ENCODE measurements at regions not wholly inside any gene's neighbourhood (a gene's known extent, or its start where the extent isn't known, plus 50 kb on each side); places are given as distances from the start of the nearest gene placed in this dataset.

- no peak for DNase-seq (ENCODE audit: low spot score)
Observed at GRCh38 chr6:128827675-128828464, 55.1 kb upstream of the LAMA2 start.

GRCh38 chr6:128826606-128827005, 56.3 kb upstream of the LAMA2 start:
- DNase-seq (ENCODE audit: low spot score): no peak

DNA sequence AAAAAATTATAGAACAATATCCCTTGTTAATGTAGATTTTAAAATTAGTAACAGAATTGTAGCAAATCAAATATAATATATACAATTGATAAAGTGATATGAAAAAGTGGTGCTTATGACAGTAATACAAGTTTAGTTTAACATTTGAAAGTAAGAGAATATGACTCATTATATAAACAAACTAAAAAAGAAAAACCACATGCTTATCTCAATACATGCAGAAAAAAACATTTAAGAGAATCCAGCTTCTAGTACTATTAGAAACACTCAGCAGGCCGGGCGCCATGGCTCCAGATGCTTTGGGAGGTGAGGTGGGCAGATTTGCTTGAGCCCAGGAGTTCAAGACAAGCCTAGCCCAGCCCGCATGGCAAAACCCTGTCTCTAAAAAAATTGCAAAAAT, 60.7 kb upstream of the LAMA2 start:
- DNase-seq (ENCODE audit: low spot score): peak; percentile 24

DNA sequence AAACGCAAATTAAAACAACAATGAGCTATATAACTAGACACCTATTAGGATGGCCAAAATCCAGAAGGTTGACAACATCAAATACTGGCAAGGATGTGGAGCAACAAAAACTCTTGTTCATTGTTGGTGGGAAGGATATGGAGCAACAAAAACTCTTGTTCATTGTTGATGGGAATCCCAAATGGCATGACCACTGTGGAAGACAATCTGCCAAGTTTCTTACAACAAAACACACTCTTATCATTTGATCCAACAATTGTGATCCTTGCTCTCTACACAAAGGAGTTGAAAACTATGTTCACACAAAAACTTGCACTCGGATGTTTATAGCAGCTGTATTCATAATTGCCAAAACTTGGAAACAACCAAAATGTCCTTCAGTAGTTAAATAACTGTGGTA, 61.8 kb upstream of the LAMA2 start:
- DNase-seq (ENCODE audit: low spot score): no peak

GRCh38 chr6:128808856-128809255, 74.1 kb upstream of the LAMA2 start:
- DNase-seq (ENCODE audit: low spot score): no peak

GRCh38 chr6:128807577-128807976, 75.4 kb upstream of the LAMA2 start:
- peak; percentile 9 for DNase-seq (ENCODE audit: low spot score)

- DNase-seq (ENCODE audit: low spot score): peak; percentile 4
Observed at GRCh38 chr6:128806261-128806660, 76.7 kb upstream of the LAMA2 start.

GRCh38 chr6:128803911-128804310, 79.0 kb upstream of the LAMA2 start:
- no peak for DNase-seq (ENCODE audit: low spot score)

GRCh38 chr6:128801621-128802020, 81.3 kb upstream of the LAMA2 start:
- no peak for DNase-seq (ENCODE audit: low spot score)

DNA sequence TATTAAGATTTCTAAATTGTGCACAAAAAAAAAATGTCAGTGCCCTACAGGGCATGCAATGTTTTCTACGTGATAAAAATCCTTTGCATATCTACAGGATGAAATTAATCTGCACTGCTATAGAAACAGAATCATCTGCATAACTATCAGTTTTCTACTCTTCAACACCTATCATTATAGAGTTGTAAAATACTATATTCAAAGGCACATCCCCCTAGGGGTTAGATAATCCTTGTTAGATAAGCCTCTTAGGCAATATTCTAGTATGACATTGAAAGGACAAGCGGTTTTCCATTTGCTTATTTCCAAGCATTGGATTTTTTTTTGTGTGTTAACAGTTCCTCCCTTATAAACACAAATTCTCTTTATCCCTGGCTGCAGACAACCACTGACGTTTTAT, 98.7 kb upstream of the LAMA2 start:
- DNase-seq (ENCODE audit: low spot score): no peak

GRCh38 chr6:128768187-128768586, 114.8 kb upstream of the LAMA2 start:
- no peak for DNase-seq (ENCODE audit: low spot score)

DNA sequence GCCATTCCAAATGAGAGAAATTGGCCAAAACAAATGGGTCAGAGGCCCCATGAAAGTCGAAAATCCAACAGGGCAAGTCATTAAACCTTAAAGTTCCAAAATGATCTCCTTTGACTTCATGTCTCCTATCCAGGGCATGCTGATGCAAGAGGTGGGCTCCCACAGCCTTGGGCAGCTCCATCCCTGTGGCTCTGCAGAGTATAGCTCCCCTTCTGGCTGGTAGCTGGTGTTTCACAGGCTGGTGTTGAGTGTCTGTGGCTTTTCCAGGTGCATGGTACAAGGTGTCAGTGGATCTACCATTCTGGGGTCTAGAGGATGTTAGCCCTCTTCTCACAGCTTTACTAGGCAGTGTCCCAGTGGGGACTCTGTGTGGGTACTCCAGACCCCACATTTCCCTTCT, 115.2 kb upstream of the LAMA2 start:
- no peak for DNase-seq (ENCODE audit: low spot score)

GRCh38 chr6:128767150-128767549, 115.8 kb upstream of the LAMA2 start:
- DNase-seq (ENCODE audit: low spot score): no peak

DNA sequence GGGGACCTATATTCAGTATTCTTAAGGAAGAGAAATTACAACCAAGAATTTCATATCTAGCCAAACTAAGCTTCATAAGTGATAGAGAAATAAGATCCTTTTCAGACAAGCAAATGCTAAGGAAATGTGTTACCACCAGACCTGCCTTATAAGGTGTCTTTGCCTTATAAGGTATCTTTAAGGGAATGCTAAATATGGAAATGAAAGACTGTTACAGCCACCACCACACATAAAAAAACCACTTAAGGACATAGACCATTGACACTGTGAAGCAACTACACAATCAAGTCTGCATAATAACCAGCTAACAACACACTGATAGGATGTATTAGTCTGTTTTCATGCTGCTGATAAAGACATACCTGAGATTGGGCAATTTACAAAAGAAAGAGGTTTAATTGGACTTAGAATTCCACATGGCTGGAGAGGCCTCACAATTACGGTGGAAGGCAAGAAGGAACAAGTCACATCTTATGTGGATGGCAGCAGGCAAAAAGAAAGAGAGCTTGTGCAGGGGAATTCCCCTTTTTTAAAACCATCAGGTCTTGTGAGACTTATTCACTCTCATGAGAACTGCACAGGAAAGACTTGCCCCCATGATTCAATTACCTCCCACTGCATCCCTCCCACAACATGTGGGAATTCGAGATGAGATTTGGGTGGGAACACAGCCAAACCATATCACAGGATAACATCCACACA, 119.2 kb upstream of the LAMA2 start:
- DNase-seq (ENCODE audit: low spot score): no peak

DNA sequence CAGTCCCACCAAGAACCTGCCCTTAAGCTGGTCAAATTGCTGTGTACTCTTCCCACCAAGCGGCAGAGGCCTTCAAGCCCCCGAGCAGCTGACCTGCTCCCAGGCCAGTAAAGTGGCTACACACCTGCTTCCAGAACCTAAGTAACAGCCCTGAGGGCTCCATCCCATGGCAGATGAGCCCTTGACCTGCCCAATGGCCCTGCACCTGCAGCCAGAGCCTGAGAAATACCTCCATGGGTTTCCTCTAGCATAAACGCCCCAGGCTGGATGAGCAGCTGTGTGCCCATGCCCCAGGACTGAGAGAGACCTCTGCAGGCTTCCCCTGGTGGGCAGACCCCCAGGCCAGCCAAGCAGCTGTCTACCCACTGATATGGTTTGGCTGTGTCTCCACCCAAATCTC, 123.0 kb upstream of the LAMA2 start:
- no peak for DNase-seq (ENCODE audit: low spot score)

DNA sequence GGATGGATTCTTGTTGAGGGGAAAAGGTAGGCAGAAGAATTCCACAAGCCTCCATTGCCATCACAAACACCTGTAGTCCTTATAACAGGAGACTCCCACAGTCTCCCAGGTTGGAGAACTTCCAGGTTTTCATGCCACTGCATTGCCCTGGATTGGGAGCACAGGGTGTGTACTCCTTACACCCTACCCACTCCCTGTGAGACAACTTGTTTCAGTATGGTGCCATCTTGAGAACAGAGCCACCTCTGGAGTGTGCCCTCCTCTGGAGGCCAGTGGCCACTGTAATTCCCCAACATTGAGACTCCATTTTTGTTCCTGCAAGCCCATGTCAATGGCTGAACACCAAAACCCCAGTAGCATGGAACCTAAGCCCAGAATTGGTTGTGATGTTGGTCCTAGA, 123.5 kb upstream of the LAMA2 start:
- no peak for DNase-seq (ENCODE audit: low spot score)

GRCh38 chr6:128757961-128758360, 125.0 kb upstream of the LAMA2 start:
- no peak for DNase-seq (ENCODE audit: low spot score)

DNA sequence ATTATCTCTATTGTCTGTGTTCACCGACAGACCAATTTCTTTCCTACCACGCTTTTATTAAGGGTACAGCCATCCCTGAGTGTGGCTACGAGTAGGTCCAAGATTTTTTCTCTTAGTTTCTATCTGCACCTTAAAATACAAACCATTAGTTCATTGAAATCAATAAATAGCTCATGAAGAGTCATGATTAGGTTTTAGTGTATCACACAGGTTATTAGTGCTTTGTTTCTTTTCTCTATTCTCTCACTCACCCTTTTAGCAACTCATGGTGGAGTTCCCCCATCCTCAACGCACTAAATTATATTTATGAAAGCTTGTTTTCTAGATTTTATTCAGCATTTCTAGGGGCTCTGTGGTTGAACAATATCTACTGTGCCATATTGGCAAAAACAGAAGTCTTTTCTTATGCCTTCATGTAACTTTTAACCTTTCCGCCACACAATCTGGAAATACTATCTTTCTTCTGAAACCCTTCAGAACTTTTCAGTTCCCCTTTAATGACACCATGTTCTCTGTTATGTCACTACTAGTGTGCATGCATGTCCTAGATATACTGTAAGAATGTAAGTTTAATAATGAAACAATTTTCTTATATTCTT, 128.2 kb upstream of the LAMA2 start:
- no peak for DNase-seq (ENCODE audit: low spot score)

GRCh38 chr6:128743974-128744765, 138.8 kb upstream of the LAMA2 start:
- no peak for DNase-seq (ENCODE audit: low spot score)

- DNase-seq (ENCODE audit: low spot score): no peak
Observed at GRCh38 chr6:128742900-128743299, 140.0 kb upstream of the LAMA2 start.

GRCh38 chr6:128740951-128741350, 142.0 kb upstream of the LAMA2 start:
- no peak for DNase-seq (ENCODE audit: low spot score)

DNA sequence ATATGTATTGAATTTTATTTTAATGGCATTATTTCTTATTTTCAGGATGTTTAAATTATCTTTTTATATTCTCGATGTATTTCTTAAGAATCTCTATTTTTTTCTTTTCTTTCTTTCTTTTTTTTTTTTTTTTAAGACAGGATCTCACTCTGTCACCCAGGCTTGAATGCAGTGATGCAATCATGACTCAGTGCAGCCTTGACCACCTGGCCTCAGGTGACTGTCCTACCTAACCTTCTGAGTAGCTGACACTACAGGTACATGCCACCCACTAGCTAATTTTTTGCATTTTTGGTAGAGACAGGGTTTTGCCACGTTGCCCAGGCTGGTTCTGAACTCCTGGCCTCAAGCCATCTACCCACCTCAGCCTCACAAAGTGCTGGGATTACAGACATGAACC, 143.8 kb upstream of the LAMA2 start:
- no peak for DNase-seq (ENCODE audit: low spot score)

Data from H4 (cell line).